Neuronal stem cell (in vitro differentiated cells): ENCODE measurements at regions not wholly inside any gene's neighbourhood (a gene's known extent, or its start where the extent isn't known, plus 50 kb on each side); places are given as distances from the start of the nearest gene placed in this dataset.

ENCODE experiments used
- DNase-seq: peaks from one replicate; pipeline ENCODE4 v3.0.0-alpha.2; 2013; ENCODE audit warnings: low spot score
- H2AFZ ChIP-seq: one replicate; pipeline ENCODE4 v1.6.1; 2013; ENCODE audit warnings: mild to moderate bottlenecking, low read length, inconsistent platforms
- H2AK5ac ChIP-seq: 2 replicates; pipeline ENCODE4 v1.6.1; 2013; ENCODE audit warnings: low read depth, mild to moderate bottlenecking, inconsistent platforms, low read length, moderate library complexity, mixed read lengths
- H2BK120ac ChIP-seq: 2 replicates; pipeline ENCODE4 v1.6.1; 2013; ENCODE audit warnings: low read depth, mild to moderate bottlenecking, inconsistent platforms, low read length, moderate library complexity, mixed read lengths
- H2BK12ac ChIP-seq: one replicate; pipeline ENCODE4 v1.6.1; 2013; ENCODE audit warnings: low read length, inconsistent platforms
- H2BK15ac ChIP-seq: 2 replicates; pipeline ENCODE4 v1.6.1; 2013; ENCODE audit warnings: mild to moderate bottlenecking, low read length, inconsistent platforms, mixed read lengths
- H2BK5ac ChIP-seq: one replicate; pipeline ENCODE4 v1.6.1; 2013; ENCODE audit warnings: inconsistent platforms, mild to moderate bottlenecking, low read length, moderate library complexity
- H3K14ac ChIP-seq: one replicate; pipeline ENCODE4 v1.6.1; 2013; ENCODE audit warnings: low read length, inconsistent platforms
- H3K18ac ChIP-seq: 2 replicates; pipeline ENCODE4 v1.6.1; 2013; ENCODE audit warnings: low read length, inconsistent platforms
- H3K23ac ChIP-seq: 2 replicates; pipeline ENCODE4 v1.6.1; 2013; ENCODE audit warnings: low read depth, mild to moderate bottlenecking, mixed read lengths, low read length, inconsistent platforms; ENCODE audit not compliant: poor library complexity
- H3K27ac ChIP-seq: replicated peaks from 3 replicates; pipeline ENCODE4 v1.5.1; 2013; ENCODE audit warnings: low read length, inconsistent platforms
- H3K27me3 ChIP-seq, 3 experiments: 2 replicates each; pipeline ENCODE4 v1.6.1; 2013; ENCODE audit warnings: low read length in 3 of 3, mild to moderate bottlenecking in 2 of 3, inconsistent platforms in 1 of 3, low read depth in 1 of 3, mixed read lengths in 1 of 3, moderate library complexity in 1 of 3; ENCODE audit not compliant: control insufficient read depth in 3 of 3, insufficient read depth in 3 of 3
- H3K36me3 ChIP-seq, 2 donors: replicated peaks in 1 of 2; 2 replicates each; pipeline ENCODE4 v1.6.1; 2013; ENCODE audit warnings: low read length in 2 of 2; ENCODE audit not compliant: control insufficient read depth in 2 of 2, insufficient read depth in 2 of 2
- H3K4ac ChIP-seq: 2 replicates; pipeline ENCODE4 v1.6.1; 2013; ENCODE audit warnings: inconsistent platforms, mild to moderate bottlenecking, low read length, moderate library complexity
- H3K4me1 ChIP-seq, 2 donors: 1 replicate in 1 of 2; 2 replicates in 1 of 2; pipeline ENCODE4 v1.6.1; 2013; ENCODE audit warnings: low read length in 2 of 2, low read depth in 1 of 2; ENCODE audit not compliant: control insufficient read depth in 2 of 2, insufficient read depth in 1 of 2
- H3K4me2 ChIP-seq: one replicate; pipeline ENCODE4 v1.6.1; 2013; ENCODE audit warnings: mild to moderate bottlenecking, low read length, inconsistent platforms; ENCODE audit not compliant: insufficient read depth, poor library complexity, severe bottlenecking
- H3K4me3 ChIP-seq, 2 donors: 2 replicates each; pipeline ENCODE4 v1.5.1; 2013; ENCODE audit warnings: low read length in 2 of 2, mild to moderate bottlenecking in 2 of 2, inconsistent platforms in 1 of 2, moderate library complexity in 1 of 2
- H3K79me1 ChIP-seq: one replicate; pipeline ENCODE4 v1.6.1; 2013; ENCODE audit warnings: low read depth, mild to moderate bottlenecking, inconsistent platforms, low read length, moderate library complexity
- H3K9ac ChIP-seq: one replicate; pipeline ENCODE4 v1.6.1; 2013; ENCODE audit warnings: mild to moderate bottlenecking, low read depth, low read length, inconsistent platforms; ENCODE audit not compliant: poor library complexity
- H3K9me3 ChIP-seq, 2 donors: replicated peaks in 1 of 2; 2 replicates each; pipeline versions ENCODE3 to v1.6.1; 2013; ENCODE audit warnings: low read length in 2 of 2, mild to moderate bottlenecking in 2 of 2, inconsistent platforms in 1 of 2, low read depth in 1 of 2, mixed read lengths in 1 of 2, moderate library complexity in 1 of 2; ENCODE audit not compliant: control insufficient read depth in 2 of 2, insufficient read depth in 1 of 2
- H4K8ac ChIP-seq: one replicate; pipeline ENCODE4 v1.6.1; 2013; ENCODE audit warnings: low read depth, mild to moderate bottlenecking, inconsistent platforms, low read length, moderate library complexity
- H4K91ac ChIP-seq: one replicate; pipeline ENCODE4 v1.6.1; 2013; ENCODE audit warnings: low read length, low read depth, mild to moderate bottlenecking, inconsistent platforms; ENCODE audit not compliant: poor library complexity
- WGBS, 2 donors: extraction: QIAGEN DNeasy Blood & Tissue Kit; methylation state at CpG; one replicate each; pipeline ENCODE4 v1.1.7; 2013; ENCODE audit warnings: missing lambda C conversion rate in 2 of 2, mixed read lengths in 1 of 2; ENCODE audit not compliant: insufficient read length in 2 of 2, insufficient replicate concordance in 1 of 2; ENCODE audit errors: extremely low coverage in 2 of 2; 5-methylcytosine and 5-hydroxymethylcytosine counted together

DNA sequence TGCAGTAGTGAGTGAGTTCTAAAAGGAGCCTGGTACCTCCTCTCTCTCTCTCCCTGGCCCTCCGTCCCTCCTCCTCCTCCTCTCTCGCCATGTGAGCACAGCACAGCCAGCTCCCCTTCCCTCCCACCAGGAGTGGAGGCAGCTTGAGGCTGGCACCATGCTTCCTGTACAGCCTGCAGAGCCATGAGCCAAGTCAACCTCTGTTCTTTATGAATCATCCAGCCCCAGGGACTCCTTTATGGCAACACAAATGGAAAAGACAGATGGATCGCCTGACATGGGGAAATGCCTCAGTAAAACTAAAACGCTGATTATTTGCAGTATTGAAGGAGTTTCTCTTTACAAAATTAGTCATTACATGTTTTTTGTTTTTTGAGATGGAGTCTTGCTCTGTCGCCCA lies 233.7 kb upstream of the ARID1B start:
- H2AFZ ChIP-seq: no peak overlapping the region
- no peak overlapping the region for H3K18ac ChIP-seq
- no peak for DNase-seq
- no peaks in the 10 kb centered on the region for H3K79me1 ChIP-seq
- H4K8ac ChIP-seq: no peak overlapping the region
- no peak overlapping the region for H2BK15ac ChIP-seq
- no peak overlapping the region for H3K23ac ChIP-seq
- no peak overlapping the region for H2AK5ac ChIP-seq
- no peaks in the 10 kb centered on the region for H3K36me3 ChIP-seq
- no peak overlapping the region for H3K4ac ChIP-seq
- H3K4me2 ChIP-seq: no peak overlapping the region
- no peak overlapping the region for H2BK120ac ChIP-seq
- WGBS, 2 donors: no CpG with 5 or more reads among the region's 5 CpGs
- H3K9me3 ChIP-seq: no peaks in the 10 kb centered on the region
- H3K27ac ChIP-seq: no peak overlapping the region
- no peak overlapping the region for H3K9ac ChIP-seq
- no peaks in the 10 kb centered on the region for H3K27me3 ChIP-seq
- no peak overlapping the region for H2BK12ac ChIP-seq
- no peak overlapping the region for H3K14ac ChIP-seq
- H3K4me3 ChIP-seq: no peak overlapping the region
- H3K4me1 ChIP-seq: no peaks in the 10 kb centered on the region
- H2BK5ac ChIP-seq: no peak overlapping the region
- H4K91ac ChIP-seq: no peak overlapping the region

DNA sequence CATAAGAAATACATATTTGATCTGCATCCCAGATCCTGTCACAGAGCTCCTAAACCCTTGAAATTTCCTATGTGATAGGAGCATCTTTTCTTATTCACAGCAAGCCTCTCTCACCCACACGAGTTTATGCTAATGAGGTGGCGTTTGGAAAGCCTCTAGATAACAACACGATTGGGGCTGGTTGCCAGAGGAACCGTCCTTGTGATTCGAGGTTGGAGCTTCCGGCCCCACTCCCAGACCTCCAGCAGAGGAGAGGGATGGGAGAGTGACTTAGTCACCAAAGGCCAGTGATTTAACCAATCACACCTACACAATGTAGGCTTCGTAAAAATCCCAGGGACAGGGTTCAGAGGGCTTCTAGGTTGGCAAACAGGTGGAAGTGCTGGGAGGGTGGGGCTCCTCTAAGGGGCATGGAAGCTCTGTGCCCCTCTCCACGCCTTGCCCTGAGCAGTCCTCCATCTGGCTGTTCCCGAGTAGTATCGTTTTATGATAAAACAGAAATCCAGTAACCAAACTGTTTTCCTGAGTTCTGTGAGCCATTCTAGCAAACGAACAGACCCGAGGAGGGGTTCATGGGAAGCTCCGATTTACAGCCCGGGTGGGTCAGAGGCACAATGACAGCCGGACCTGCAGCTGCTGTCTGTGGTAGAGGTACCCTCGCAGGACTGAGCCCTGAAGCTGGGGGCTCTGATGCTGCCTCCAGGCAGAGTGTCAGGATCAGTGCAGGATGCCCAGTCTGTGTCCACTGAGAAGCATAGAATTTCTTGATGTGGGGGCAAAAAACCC lies 238.1 kb upstream of the ARID1B start:
- no peak overlapping the region for H3K18ac ChIP-seq
- no peak overlapping the region for H3K9ac ChIP-seq
- H2BK5ac ChIP-seq: no peak overlapping the region
- no peak overlapping the region for H3K14ac ChIP-seq
- WGBS, 2 donors: no CpG with 5 or more reads among the region's 16 CpGs
- H3K4me1 ChIP-seq: no peaks in the 10 kb centered on the region
- H3K9me3 ChIP-seq: no peaks in the 10 kb centered on the region
- no peak overlapping the region for H3K4ac ChIP-seq
- H4K8ac ChIP-seq: no peak overlapping the region
- H3K27me3 ChIP-seq: no peaks in the 10 kb centered on the region
- H4K91ac ChIP-seq: no peak overlapping the region
- no peak overlapping the region for H2BK120ac ChIP-seq
- H3K36me3 ChIP-seq: no peaks in the 10 kb centered on the region
- H3K79me1 ChIP-seq: no peaks in the 10 kb centered on the region
- no peak overlapping the region for H3K23ac ChIP-seq
- H3K4me2 ChIP-seq: no peak overlapping the region
- H2AFZ ChIP-seq: no peak overlapping the region
- H2BK12ac ChIP-seq: no peak overlapping the region
- H2AK5ac ChIP-seq: no peak overlapping the region
- no peak overlapping the region for H3K4me3 ChIP-seq
- H2BK15ac ChIP-seq: no peak overlapping the region
- no peak overlapping the region for H3K27ac ChIP-seq
- DNase-seq: no peak

DNA sequence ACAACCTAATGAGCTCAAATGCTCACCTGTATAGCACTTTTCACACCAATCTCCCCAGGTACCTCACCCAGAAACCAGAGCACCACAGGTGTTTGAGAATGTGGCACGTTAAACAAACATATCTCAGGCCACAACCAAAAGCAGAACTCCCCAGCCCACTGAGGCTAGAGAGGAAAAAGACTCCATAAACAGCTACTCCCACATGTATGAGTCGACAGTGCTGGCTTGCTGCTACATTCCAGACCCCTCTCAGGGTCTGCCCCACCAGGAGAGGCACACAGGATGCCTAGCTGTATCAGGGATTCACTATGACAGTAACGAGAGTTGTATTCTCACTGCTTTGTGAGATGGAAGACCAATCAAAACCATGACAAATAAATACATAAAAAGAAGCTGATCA lies 242.6 kb upstream of the ARID1B start:
- Histone ChIP-seq H3K36me3 (no peaks in the 10 kb centered on the region), H2BK5ac (no peak overlapping the region), H3K27ac (no peak overlapping the region), H3K27me3 (no peaks in the 10 kb centered on the region), H3K14ac (no peak overlapping the region), H2AFZ (no peak overlapping the region), H3K4me3 (no peak overlapping the region), H4K91ac (no peak overlapping the region), H3K23ac (no peak overlapping the region), H3K9ac (no peak overlapping the region), H3K79me1 (no peaks in the 10 kb centered on the region), H2AK5ac (no peak overlapping the region), H3K4me1 (no peaks in the 10 kb centered on the region), H3K9me3 (no peaks in the 10 kb centered on the region), H3K4ac (no peak overlapping the region), H3K4me2 (no peak overlapping the region), H2BK15ac (no peak overlapping the region), H2BK120ac (no peak overlapping the region), H3K18ac (no peak overlapping the region), H2BK12ac (no peak overlapping the region), H4K8ac (no peak overlapping the region)
- WGBS, 2 donors: no CpG with 5 or more reads among the region's 3 CpGs
- no peak for DNase-seq

DNA sequence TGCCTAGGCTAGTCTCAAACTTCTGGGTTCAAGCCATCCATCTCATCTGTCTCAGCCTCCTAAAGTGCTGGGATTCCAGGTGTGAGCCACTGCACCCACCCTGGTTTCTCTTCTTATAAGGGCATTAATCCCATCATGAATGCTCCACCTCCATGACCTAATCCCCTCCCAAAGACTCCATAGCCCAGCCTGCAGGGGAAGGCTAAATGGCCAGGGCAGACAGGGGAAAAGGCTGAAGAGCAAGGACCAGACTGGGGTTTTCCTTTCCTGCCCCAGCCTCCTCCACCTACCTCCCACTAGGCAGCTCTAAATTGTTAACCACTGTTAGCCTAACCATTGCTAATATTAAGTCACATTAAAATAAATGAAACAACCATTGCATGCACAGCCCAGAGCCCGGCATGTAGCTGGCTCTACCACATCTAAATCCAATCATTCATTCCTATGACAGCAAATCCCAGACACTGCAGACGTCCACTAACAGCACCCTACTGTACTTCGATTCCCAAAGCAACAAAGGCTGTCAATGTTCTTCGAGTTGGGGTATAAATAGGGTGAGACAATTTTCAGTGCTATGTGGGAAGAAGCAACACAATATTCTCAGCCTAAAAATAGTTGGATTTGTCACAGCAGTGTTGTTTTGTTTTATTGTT lies 243.2 kb upstream of the ARID1B start:
- H2AK5ac ChIP-seq: no peak overlapping the region
- H4K8ac ChIP-seq: no peak overlapping the region
- H3K4me3 ChIP-seq: no peak overlapping the region
- no CpG with 5 or more reads among the region's 4 CpGs for WGBS, 2 donors
- no peaks in the 10 kb centered on the region for H3K4me1 ChIP-seq
- no peak overlapping the region for H3K14ac ChIP-seq
- H3K79me1 ChIP-seq: no peaks in the 10 kb centered on the region
- no peak overlapping the region for H2BK15ac ChIP-seq
- no peak overlapping the region for H3K4me2 ChIP-seq
- no peaks in the 10 kb centered on the region for H3K9me3 ChIP-seq
- no peak overlapping the region for H2BK5ac ChIP-seq
- no peak overlapping the region for H3K4ac ChIP-seq
- no peaks in the 10 kb centered on the region for H3K27me3 ChIP-seq
- H2AFZ ChIP-seq: no peak overlapping the region
- no peak overlapping the region for H3K23ac ChIP-seq
- H2BK12ac ChIP-seq: no peak overlapping the region
- H3K36me3 ChIP-seq: no peaks in the 10 kb centered on the region
- no peak overlapping the region for H3K27ac ChIP-seq
- no peak overlapping the region for H2BK120ac ChIP-seq
- no peak overlapping the region for H4K91ac ChIP-seq
- H3K9ac ChIP-seq: no peak overlapping the region
- no peak overlapping the region for H3K18ac ChIP-seq
- DNase-seq: no peak
